Activated CD8-positive, alpha-beta T cell treated with anti-CD3 and anti-CD28 coated beads for 36 hours (primary cell): ENCODE measurements at regions not wholly inside any gene's neighbourhood (a gene's known extent, or its start where the extent isn't known, plus 50 kb on each side); places are given as distances from the start of the nearest gene placed in this dataset.

Source experiments
- ATAC-seq: fragments of 200-7000 bp; cut with Tn5 transposase; one replicate; pipeline ENCODE4 v1.10.0; 2021; ENCODE audit warnings: mild to moderate bottlenecking, moderate library complexity
- CTCF ChIA-PET: fragments of 350-600 bp; sonication (Branson Sonifier 250); formaldehyde crosslinking; loops from one replicate; lab custom pipeline; 2021; ENCODE audit warnings: antibody characterized with exemption; lab: Charles Lee
- POLR2A ChIA-PET: fragments of 350-600 bp; sonication (Branson Sonifier 250); formaldehyde crosslinking; loops from one replicate; lab custom pipeline; 2021; ENCODE audit warnings: antibody characterized with exemption; lab: Charles Lee
- DNase-seq: peaks from one replicate; pipeline ENCODE4 v3.0.0-alpha.2; 2020
- H3K27ac Mint-ChIP-seq: one replicate; pipeline ENCODE4 v1.8.0; 2021; ENCODE audit warnings: mild to moderate bottlenecking, mixed read lengths
- H3K27me3 Mint-ChIP-seq: one replicate; pipeline ENCODE4 v1.8.0; 2021; ENCODE audit warnings: mixed read lengths
- H3K36me3 Mint-ChIP-seq: one replicate; pipeline ENCODE4 v1.8.0; 2021; ENCODE audit warnings: low read depth, mixed read lengths
- H3K4me1 Mint-ChIP-seq: one replicate; pipeline ENCODE4 v1.8.0; 2021; ENCODE audit warnings: low read depth, mixed read lengths
- H3K4me3 Mint-ChIP-seq: one replicate; pipeline ENCODE4 v1.8.0; 2021; ENCODE audit warnings: mild to moderate bottlenecking, moderate library complexity, mixed read lengths
- H3K9me3 Mint-ChIP-seq: one replicate; pipeline ENCODE4 v1.8.0; 2021; ENCODE audit warnings: mixed read lengths
- intact Hi-C: fragments of 100-400 bp; cut with micrococcal nuclease; formaldehyde crosslinking; loops from one replicate; pipeline ENCODE4 v1.10.0; 2022
- TF ChIP-seq, protein P1 (sequence below): fragments of 200-600 bp; IDR thresholded peaks from one replicate; pipeline ENCODE4 v1.8.0; 2022; ENCODE audit warnings: antibody characterized with exemption, mild to moderate bottlenecking

DNA sequence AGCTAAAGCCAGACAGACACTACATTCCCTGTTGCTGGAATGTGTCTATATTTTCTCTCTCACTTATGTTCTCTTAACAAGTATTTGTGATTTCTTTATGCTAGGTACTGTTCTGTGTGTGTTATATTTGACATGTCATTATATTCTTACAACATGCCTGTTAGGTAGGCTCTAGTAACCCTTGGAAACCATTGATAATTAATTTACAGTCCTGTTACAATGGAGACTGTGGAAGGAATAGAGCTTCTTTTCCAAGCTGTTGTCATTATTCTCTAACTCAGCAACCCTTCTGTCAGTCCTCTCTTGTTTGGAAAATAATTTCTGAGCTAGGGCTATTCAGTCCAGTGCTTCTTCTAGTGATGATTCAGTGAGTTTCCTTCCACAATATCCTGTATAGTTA, 419.1 kb upstream of the BOD1L1 start:
- Mint-ChIP-seq H3K27ac (no peak overlapping the region), H3K36me3 (no peaks in the 10 kb centered on the region), H3K4me3 (no peak overlapping the region), H3K27me3 (no peaks in the 10 kb centered on the region), H3K4me1 (no peaks in the 10 kb centered on the region), H3K9me3 (no peaks in the 10 kb centered on the region)
- TF ChIP-seq, protein P1, sequence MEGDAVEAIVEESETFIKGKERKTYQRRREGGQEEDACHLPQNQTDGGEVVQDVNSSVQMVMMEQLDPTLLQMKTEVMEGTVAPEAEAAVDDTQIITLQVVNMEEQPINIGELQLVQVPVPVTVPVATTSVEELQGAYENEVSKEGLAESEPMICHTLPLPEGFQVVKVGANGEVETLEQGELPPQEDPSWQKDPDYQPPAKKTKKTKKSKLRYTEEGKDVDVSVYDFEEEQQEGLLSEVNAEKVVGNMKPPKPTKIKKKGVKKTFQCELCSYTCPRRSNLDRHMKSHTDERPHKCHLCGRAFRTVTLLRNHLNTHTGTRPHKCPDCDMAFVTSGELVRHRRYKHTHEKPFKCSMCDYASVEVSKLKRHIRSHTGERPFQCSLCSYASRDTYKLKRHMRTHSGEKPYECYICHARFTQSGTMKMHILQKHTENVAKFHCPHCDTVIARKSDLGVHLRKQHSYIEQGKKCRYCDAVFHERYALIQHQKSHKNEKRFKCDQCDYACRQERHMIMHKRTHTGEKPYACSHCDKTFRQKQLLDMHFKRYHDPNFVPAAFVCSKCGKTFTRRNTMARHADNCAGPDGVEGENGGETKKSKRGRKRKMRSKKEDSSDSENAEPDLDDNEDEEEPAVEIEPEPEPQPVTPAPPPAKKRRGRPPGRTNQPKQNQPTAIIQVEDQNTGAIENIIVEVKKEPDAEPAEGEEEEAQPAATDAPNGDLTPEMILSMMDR: no peak
- CTCF ChIA-PET: no interaction called here
- POLR2A ChIA-PET: no interaction called here
- ATAC-seq (no peak), DNase-seq (no peak)
- intact Hi-C loops: no loop called here

DNA sequence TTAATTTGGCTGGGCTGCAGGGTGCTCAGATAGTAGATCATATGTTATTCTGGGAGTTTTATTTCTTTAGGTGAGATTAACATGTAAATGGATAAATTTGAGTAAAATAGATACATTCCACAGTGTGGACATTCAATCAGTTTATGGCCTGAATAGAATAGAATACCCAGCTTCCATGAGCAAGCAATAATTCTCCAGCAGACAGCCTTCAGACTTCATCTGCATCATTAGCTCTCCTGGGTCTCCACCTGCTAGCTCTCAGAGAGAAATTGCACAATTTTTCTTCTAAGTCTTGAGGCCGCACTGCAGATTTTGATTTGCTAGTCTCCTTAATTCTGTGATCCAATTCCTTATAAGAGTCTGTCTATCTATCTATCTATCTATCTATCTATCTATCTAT, 420.3 kb upstream of the BOD1L1 start:
- H3K27me3 Mint-ChIP-seq: no peaks in the 10 kb centered on the region
- no peak for ATAC-seq

DNA sequence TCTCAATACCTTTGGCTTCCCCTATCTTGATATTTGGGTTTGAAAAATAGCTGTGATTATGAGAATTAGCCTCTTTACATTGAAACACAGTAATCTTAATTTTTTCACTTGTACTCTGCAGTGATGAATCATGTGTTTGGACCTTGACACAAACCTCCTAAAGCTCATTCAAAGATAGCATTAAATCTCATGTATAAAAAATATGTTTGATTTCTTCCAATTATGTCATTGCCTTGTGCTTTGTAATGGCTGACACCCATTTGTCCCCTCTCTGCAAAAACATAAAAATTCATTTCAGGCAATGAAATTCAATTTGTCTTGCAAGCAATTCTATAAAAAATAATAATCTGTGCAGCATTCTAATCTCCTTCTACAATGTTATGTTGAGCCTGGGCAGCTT, 422.4 kb upstream of the BOD1L1 start:
- no peak overlapping the region for H3K4me3 Mint-ChIP-seq
- ATAC-seq (no peak), DNase-seq (no peak)
- TF ChIP-seq, protein P1: no peak
- intact Hi-C loops: no loop called here
- POLR2A ChIA-PET: no interaction called here
- H3K27ac Mint-ChIP-seq: no peak overlapping the region
- no peaks in the 10 kb centered on the region for H3K27me3 Mint-ChIP-seq
- no peaks in the 10 kb centered on the region for H3K9me3 Mint-ChIP-seq
- H3K4me1 Mint-ChIP-seq: no peaks in the 10 kb centered on the region
- CTCF ChIA-PET: no interaction called here
- no peaks in the 10 kb centered on the region for H3K36me3 Mint-ChIP-seq

More for the DNA sequence above, 420.3 kb upstream of the BOD1L1 start:
- no peaks in the 10 kb centered on the region for H3K9me3 Mint-ChIP-seq
- POLR2A ChIA-PET: no interaction called here
- CTCF ChIA-PET: no interaction called here
- no peaks in the 10 kb centered on the region for H3K36me3 Mint-ChIP-seq
- H3K4me3 Mint-ChIP-seq: no peak overlapping the region
- intact Hi-C loops: no loop called here
- H3K4me1 Mint-ChIP-seq: no peaks in the 10 kb centered on the region
- DNase-seq: no peak
- no peak overlapping the region for H3K27ac Mint-ChIP-seq
- TF ChIP-seq, protein P1: no peak

DNA sequence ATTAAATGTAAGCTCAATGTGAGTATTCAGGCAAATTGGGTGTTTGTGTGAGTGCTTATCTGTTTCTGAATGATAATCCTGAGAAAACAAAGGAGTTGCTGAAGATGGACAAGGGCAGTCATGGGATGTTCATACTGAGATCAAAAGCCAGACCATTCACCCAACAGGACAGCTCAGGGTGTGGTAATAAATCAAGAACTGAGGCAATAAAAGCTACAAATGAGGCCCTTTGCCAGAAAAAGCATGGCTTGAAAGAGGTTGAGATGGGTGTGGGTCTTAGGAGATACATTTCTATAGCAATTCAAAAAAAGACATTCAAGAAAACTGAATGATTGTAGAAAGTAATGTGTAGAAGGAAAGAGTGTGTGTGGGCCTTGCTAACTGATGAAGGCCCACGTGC, 425.8 kb upstream of the BOD1L1 start:
- ChIA-PET CTCF (no interaction called here), POLR2A (no interaction called here)
- Mint-ChIP-seq H3K4me3 (no peak overlapping the region), H3K36me3 (no peaks in the 10 kb centered on the region), H3K4me1 (no peaks in the 10 kb centered on the region), H3K9me3 (no peaks in the 10 kb centered on the region), H3K27me3 (no peaks in the 10 kb centered on the region), H3K27ac (no peak overlapping the region)
- ATAC-seq: no peak
- TF ChIP-seq, protein P1: no peak
- intact Hi-C loops: no loop called here
- no peak for DNase-seq

GRCh38 chr4:14054391-14054790, 426.9 kb upstream of the BOD1L1 start:
- TF ChIP-seq, protein P1: no peak
- Mint-ChIP-seq H3K27ac (no peak overlapping the region), H3K27me3 (no peaks in the 10 kb centered on the region), H3K4me3 (no peak overlapping the region), H3K9me3 (no peaks in the 10 kb centered on the region), H3K36me3 (no peaks in the 10 kb centered on the region), H3K4me1 (no peaks in the 10 kb centered on the region)
- ATAC-seq (no peak), DNase-seq (no peak)
- intact Hi-C loops: no loop called here
- POLR2A ChIA-PET: no interaction called here
- CTCF ChIA-PET: interaction anchor here (1.0 kb wide), 1 partner anchor 13 kb away, joined by 3 read pairs; no protein-coding TSS in a partner anchor
